GM23248 (cell line): ENCODE measurements at regions not wholly inside any gene's neighbourhood (a gene's known extent, or its start where the extent isn't known, plus 50 kb on each side); places are given as distances from the start of the nearest gene placed in this dataset.

ENCODE experiments used
- EZH2 ChIP-seq: fragments of 200-600 bp; sonication (generic); IDR thresholded peaks from 2 replicates; pipeline ENCODE4 v1.6.1; 2018; ENCODE audit warnings: antibody characterized with exemption, mild to moderate bottlenecking; ENCODE audit not compliant: insufficient read depth, poor library complexity, severe bottlenecking
- EZH2phosphoT487 ChIP-seq: fragments of 200-600 bp; sonication (generic); IDR thresholded peaks from 2 replicates; pipeline ENCODE4 v1.6.1; 2018; ENCODE audit warnings: antibody characterized with exemption, moderate library complexity, mild to moderate bottlenecking, low read depth; ENCODE audit not compliant: insufficient read depth

DNA sequence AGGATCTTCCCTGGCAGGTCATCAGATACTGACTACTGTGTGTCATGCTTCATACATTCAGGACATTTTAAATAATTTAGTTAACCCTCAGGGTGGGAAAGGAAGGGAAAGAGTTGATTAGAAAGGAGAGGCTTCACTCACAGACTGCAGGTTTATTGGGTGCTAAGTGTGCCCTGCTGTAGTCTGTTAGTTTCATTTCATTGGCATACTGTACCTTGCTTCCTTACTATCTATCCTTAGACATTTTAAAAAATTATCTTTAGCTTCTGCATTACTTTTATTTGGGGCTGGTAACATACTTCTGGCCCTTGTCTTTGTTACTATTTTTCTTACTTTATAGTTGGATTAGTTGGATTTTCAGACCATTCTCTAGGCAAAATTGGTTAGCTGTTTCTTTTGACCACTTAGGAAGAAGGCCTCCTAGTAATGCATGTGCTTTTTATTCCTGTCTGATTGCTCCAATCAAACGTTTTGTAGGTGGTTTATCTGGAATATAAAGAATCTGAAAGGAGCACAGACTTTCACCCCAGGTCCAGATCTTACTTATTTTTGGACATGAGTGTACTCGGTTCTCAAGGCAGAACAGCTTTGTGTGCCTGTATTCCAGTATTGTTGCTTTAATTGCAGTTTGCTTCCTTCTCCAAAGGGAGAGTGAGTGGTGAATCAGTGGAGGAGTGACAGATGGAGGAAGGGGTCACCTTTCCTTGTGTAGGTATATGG lies 82.7 kb upstream of the PRDM1 start:
- TF ChIP-seq EZH2 (no peak), EZH2phosphoT487 (no peak)
